NT2/D1 (cell line): ENCODE measurements at regions not wholly inside any gene's neighbourhood (a gene's known extent, or its start where the extent isn't known, plus 50 kb on each side); places are given as distances from the start of the nearest gene placed in this dataset.

Experiments
- SUZ12 ChIP-seq: IDR thresholded peaks from 2 replicates; pipeline ENCODE4 v1.6.1; 2011; ENCODE audit not compliant: insufficient read length, insufficient read depth; ENCODE audit errors: extremely low read depth
- YY1 ChIP-seq: IDR thresholded peaks from 2 replicates; pipeline ENCODE4 v1.6.1; 2011; ENCODE audit not compliant: insufficient read length, insufficient read depth
- ZNF274 ChIP-seq: IDR thresholded peaks from 2 replicates; pipeline ENCODE4 v1.6.1; 2011; ENCODE audit warnings: mild to moderate bottlenecking, low read depth, low read length

DNA sequence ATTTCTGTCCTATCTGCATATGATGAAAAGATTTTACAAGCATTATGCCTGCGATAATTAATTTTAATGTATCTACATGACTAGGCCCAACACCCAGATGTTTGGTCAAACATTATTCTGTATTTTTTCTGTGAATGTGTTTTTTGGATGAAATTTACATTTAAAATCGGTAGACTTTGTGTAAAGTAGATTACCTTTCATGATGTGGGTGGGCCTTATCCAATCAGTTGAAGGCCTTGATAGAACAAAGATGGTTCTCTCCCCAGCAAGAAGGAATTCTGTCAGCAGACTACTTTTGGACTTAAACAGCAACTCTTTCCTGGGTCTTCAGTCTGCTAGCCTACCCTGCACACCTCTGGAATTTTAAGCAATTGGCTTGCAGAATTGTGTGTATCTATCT lies 844.0 kb downstream of the BRINP3 start:
- TF ChIP-seq SUZ12 (no peak), YY1 (no peak), ZNF274 (no peak)
